GM21447 (cell line): ENCODE measurements at regions not wholly inside any gene's neighbourhood (a gene's known extent, or its start where the extent isn't known, plus 50 kb on each side); places are given as distances from the start of the nearest gene placed in this dataset.
"Not testable (repeated sequence)": the region's sequence is repeated elsewhere in the genome, so short reads cannot be mapped to it uniquely, and the experiment has no call there.

ENCODE experiments used
- ATAC-seq: cut with Tn5 transposase; IDR thresholded peaks from one replicate; pipeline ENCODE4 v1.9.1; 2021; ENCODE audit not compliant: unreplicated experiment

DNA sequence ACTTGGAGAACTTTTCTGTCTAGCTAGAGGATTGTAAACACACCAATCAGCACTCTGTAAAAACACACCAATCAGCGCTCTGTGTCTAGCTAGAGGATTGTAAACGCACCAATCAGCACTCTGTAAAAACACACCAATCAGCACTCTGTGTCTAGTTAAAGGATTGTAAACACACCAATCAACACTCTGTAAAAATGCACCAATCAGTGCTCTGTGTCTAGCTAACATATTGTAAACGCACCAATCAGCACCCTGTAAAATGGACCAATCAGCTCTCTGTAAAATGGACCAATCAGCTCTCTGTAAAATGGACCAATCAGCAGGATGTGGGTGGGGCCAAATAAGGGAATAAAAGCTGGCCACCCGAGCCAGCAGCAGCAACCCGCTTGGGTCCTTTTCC is 91.1 kb upstream of the KRAS start:
- not testable (repeated sequence) for ATAC-seq

DNA sequence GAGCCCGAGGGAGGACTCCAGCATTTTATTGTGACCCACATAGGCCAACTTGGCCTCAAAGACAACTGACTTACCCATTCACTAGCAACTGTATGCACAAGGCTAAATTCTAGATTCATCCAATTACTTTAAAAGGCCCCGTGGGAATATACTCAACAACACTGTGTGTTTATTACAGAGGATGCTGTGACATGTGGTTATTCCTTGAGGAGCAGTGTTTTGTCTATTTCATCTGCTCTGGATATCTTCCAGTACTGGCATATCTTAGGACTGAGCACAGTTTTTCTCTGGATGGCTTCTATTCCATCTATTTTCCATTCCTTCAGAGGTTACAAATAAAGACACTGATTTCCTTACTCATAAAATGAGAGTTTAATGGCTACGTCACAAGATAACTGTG is 87.2 kb upstream of the KRAS start:
- no peak for ATAC-seq

DNA sequence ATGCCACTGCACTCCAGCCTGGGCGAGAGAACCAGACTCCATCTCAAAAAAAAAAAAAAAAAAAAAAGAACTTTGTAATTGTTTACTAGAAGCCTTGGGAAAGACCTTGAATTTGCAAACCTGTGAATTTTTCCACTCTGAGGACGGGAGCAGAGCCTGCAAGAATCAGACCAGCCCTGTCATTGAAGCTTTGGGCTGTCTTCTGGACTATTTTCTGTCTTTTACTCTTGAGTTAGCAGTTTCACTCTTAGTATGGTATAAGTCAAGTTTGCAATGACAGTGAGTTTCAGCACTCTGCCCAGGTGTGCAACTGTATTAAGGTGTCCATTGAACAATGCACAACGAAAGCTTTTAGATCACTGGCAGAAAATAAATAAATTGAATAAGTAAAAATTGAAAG is 81.4 kb upstream of the KRAS start:
- ATAC-seq, result peak; percentile 78

DNA sequence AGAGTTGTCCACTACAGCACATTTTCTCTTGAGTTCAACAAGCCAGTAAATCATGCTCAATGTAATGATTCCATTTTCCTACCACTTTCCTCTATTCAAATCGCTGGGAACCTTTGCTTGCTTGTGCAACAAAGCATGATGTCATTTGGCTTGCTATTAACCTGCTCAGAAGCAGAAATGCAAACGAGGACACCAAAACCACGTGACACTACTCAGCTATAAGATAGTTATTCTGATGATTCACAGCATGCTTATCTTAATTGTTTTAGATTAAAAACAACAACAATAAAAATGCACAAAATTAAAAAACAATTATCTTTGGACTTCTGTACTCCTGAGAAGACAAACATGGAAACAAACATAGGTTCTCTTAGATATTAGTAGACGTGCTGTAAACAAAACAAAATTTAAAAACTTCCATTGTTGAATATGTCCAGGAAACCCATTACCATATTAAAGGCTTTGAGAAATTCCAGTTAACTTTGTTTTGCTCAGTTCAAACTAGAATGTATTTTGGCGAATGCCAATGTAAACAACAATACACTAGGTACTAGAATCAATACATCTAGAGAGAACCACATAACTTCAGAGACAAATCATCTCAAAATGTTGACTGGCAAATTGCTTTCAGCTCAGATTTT is 77.5 kb upstream of the KRAS start:
- ATAC-seq, result no peak

DNA sequence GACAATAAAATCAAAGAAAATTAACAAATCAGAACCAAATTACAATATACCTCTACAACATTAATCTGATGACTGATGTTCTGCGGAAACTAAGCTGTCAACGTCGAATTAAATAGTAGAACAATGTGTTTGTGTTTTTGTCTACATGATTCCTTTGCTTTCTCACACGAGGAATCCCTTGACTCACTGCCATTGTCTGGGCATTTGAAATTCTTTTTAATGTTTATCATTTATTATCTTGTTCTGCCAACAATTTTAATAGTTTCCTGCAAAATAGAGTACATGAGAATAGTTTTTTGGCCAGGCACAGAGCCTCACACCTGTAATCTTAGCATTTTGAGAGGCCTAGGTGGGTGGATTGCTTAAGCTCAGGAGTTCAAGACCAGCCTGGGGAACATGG is 76.6 kb upstream of the KRAS start:
- no peak for ATAC-seq

DNA sequence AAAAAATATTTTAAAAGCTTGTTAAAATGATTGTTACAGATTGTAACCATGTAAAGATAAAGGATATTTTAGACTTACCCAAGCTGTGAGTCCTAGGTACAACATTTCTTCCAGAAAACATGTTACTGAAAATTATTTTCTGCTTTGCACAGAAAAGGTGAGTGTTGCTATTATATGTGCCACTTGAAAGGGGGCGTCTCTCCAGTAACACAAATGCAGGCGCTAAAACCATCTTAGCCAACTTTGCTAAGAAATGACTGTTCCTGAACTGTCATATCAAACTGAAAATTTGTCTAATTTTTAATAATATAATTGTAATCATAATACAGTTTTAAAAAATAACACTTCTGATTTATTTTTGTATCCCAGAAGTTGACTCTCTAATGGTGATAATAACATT is 75.6 kb upstream of the KRAS start:
- no peak for ATAC-seq

DNA sequence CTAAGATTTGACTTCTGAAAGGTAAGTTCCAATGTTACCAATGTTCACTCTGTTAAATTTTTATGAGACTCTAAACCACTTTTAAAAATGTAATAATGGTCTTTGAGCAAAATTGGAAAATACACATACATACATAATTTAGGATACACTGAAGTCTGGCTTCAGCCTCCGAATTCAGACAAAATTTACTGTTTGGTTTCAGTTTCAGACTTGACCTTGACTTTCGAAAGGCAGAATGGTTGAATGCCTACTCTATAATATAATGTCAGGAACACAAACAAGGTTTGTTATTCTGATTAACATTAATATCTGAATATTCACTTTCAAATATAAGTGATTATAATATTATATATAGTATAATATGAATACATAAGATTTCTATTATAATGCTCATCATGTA is 74.1 kb upstream of the KRAS start:
- ATAC-seq, result no peak

DNA sequence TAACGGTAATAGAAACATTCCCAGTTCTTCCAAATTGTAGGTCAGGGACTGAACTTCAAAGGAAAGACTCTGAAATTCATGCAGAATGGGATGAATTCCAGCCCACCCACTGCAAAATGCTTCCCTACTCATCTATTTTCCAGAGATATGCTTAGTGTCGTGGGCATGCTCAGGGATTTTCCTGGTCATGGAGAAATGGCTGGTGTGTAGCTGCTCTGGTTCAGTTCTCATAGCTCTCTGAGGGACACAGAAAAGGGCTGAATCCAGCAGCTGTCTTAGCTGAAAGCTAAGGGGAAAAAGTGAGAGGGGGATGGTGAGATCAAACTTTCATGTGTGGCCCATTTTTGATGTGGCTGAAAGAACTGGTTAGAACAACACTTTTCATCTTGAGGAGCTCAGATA is 72.9 kb upstream of the KRAS start:
- ATAC-seq, result no peak

DNA sequence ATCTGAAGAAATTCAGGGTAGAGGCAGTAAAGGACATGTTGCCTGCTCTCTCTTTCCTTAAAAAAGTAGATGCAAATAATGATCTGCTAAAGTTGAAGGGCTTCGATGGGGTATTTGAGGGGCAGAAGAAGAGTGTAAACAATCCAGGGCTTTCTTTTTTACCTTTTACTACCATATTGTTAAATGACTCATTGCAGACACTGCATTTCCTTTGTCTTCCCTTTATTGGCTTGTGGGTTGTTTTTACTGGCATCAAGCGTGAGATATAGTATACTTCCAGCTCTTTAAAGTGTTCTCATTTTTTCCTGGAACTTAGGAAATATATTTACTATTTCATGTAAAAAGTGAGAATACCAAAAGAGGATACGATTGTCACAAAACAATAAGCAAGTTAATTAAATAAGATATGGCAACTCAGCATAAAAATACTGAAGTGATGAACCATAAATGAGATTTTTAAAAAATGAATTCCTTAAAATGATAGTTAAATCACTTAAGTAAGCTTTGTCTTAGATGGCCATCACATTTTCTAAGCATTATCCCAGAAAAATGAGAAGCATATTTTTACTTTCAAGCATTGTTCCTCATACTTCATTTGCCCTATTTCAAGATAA is 72.3 kb upstream of the KRAS start:
- ATAC-seq, result no peak

DNA sequence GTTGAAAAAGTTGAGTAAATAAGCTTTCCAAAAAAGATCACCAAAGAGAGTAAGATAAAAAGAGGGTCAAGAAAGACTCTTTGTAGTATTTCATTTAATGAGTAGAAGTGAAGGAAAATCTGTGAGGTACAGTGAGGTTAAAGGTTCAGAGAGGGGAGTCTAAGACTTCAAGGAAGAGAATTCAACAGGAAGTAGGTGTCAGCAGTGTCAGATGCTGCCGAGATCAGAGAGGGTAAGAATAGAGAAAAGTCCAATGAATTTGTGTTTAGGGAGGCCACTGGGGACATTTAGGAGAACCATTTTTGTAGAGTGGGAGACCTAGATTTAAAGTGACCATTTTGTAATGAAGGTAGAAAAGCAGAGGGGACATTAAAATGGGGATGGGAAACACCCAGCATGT is 71.6 kb upstream of the KRAS start:
- no peak for ATAC-seq

DNA sequence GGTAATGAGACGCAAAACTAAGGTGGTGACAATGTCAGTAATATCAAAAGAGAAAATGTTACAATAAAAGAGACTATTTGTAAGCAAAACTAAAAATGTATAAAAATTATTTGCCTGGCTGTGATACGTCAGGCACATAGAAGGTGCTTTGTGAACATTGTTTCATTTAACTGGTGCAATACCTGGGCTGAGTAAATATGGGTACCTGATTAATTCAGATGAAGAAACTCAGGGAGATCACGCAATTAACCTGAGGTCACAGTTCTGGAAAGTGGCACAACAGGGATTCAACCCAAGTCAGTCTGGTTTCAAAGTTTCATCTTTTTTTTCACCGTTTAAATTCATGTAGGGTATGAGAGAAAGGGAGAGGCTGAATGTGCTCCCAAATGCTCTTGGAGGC is 71.0 kb upstream of the KRAS start:
- ATAC-seq, result no peak

DNA sequence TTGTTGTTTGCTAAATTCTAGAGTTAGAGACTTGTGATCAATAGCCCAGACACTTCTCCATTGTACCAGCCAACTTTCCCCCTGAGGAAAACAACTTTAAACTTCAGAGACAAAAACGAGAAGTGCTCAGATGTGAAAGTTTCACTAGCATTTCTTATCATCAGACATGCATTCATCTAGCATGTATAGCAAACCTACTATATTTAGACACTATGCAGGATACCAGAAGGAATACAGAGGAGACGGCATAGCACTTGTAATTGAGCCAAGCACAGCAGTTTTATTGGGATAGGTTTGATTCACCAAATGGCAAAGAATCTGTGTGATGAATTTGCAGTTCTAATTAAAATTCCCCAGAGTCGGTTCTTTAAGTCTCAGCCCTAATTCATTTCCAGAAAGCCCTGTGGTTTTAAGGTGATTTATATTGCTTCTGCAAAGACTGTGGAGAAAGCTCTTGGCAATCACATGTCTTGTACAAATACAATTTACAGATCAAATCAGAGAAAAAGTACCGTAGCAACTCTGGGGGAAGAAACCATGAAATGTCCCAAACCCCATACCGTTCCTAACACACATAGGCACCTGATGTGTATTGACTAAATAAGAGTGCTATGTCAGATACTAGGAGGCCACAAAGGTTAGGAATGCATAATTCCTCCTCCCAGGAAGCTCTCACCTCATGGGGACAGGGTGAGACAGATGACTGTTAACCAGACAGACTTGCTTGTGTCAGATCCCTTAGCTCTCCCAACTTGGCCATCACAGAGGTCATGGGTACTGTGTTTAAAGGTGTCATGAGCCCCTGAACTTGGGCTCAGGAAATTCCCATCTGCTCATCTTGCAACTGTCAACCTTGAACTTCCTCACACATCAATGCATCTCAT is 69.6 kb upstream of the KRAS start:
- peak; percentile 70 for ATAC-seq

DNA sequence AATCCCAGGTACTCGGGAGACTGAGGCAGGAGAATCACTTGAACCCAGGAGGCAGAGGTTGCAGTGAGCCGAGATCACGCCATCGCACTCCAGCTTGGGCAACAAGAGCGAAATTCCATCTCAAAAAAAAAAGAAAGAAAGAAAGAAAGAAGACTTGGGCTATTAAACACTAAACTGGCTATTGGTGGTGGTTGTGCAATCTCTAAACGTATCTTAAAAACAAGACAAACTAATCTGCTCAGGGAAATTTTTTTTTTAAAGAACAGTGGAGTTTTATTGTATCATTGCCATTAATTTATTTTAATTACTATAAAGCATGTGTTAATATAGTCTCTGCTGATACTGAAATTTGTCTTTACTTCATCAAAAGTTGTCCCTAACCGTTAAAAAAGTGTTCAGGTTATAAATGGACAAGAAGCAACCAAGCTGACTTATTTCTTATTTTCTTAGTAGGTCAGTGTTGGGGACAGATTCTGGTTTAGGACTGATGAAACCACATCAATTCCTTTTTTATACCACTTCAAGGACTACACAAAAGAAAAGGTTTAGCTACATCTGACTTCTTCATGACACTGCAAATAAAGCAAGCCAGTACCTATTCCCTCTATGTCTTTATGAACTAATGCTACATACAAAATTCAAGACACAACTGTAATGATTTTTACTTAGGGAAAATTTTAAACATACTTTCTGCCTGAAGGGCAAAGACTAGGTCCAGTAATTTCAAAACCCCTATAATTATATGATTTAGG is 68.7 kb upstream of the KRAS start:
- peak; percentile 5 for ATAC-seq

DNA sequence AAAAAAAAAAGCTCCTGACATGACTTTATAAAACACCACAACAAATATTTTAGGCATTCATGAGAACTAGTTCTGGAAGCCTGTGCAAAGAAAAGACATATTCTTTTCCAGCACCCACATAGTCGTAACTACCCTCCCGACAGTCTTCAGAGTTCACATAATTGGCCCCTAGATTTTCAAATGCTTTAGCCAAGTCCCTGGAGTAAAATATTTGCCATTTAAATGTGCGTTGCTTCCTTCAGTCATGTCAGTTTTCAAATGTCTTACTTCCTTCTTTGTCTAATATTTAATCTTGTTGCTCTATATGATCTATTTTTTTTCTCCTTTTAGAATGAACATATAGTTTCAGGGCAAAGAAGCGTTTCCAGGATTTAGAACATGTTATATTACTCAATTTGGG is 66.8 kb upstream of the KRAS start:
- no peak for ATAC-seq

DNA sequence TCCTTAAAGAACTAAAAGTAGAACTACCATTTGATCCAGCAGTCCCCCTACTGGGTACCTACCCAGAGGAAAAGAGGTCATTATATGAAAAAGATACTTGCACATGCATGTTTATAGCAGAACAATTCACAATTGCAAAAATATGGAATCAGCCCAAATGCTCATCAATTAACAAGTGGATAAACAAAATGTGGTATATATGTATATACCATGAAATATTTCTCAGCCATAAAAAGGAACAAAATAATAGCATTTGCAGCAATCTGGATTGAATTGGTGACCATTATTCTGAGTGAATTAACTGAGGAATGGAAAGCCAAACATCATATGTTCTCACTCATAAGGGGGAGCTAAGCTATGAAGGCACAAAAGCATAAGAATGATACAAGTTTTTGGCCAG is 64.7 kb upstream of the KRAS start:
- no peak for ATAC-seq

DNA sequence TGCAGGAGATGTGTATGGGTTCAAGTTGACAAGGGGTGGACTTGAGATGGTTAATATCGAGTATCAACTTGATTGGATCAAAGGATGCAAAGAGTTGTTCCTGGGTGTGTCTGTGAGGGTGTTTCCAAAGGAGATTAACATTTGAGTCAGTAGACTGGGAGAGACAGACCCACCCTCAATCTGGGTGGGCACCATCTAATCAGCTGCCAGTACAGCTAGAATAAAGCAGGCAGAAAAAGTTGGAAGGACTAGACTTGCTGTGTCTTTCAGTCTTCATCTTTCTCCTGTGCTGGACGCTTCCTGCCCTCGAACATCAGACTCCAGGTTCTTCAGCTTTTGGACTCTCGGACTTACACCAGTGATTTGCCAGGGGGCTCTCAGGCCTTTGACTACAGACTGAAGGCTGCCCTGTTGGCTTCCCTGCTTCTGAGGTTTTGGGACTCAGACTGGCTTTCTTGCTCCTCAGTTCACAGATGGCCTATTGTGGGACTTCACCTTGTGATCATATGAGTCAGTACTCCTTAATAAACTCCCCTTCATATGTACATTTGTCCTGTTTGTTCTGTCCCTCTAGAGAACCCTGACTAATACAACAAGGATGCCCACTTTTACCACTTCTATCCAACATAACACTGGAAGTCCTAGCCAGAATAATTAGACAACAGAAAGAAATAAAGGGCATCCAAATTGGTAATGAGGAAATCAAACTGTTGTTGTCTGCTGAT is 62.7 kb upstream of the KRAS start:
- ATAC-seq, result not testable (repeated sequence)

DNA sequence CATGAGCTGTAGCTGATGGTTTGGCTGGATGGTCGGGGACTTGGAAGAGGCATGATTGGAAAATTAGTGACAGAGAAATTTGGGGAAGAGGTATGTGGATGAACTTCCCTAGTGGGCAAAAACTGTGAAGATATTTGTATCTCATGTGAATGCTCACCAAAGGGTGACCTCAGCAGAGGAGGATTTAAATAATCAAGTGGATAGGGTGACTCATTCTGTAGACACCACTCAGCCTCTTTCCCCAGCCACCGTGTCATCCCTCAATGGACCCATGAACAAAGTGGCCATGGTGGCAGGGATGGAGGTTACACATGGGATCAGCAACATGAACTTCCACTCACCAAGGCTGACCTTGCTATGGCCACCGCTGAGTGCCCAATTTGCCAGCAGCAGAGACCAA is 60.8 kb upstream of the KRAS start:
- no peak for ATAC-seq

DNA sequence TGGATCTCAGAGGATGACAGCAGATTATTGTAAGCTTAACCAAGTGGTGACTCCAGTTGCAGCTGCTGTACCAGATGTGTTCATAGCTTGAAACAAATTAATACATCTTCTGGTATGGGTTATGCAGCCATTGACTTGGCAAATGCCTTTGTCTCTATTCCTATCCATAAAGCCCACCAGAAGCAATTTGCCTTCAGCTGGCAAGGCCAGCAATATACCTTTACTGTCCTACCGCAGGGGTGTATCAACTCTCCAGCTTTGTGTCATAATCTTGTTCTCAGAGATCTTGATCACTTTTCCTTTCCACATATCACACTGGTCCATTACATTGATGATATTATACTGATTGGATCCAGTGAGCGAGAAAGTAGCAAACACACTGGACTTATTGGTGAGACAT is 59.3 kb upstream of the KRAS start:
- not testable (repeated sequence) for ATAC-seq

DNA sequence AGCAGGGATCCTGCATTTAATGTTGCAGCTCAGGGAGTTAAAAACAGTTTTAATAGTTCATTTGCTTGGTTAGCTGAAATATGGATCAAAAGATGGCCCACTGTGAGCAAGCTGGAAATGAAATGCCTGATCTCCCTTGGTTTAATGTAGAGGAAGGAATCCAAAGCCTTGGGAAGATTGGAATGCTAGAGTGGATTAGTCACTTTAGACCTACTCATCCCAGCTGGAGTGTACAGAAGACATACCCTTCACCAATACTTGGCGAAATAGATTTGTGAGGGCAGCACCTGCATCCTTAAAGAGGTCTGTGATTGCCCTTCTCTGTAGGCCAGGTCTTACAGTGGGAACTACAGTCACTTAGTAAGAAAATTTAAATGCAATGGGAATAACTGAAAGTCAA is 58.0 kb upstream of the KRAS start:
- ATAC-seq, result no peak

DNA sequence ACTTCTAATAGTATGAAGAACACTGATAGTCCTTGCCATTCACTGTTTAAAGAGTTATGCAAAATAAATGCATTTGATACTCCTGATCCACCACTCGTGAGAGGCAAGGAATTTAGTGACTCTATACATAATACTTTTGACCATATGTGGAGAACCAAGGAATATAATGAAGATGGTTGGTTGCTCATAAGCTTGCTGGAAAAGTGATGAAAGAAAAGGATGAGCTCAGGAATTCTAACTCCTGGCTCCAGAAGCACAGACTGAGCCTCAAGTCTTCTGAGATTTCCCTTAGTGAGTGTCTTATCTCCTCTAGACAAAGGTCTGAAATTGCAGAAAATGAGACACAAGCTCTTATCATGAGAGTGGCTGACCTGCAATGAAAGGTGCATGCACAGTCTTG is 57.1 kb upstream of the KRAS start:
- no peak for ATAC-seq

DNA sequence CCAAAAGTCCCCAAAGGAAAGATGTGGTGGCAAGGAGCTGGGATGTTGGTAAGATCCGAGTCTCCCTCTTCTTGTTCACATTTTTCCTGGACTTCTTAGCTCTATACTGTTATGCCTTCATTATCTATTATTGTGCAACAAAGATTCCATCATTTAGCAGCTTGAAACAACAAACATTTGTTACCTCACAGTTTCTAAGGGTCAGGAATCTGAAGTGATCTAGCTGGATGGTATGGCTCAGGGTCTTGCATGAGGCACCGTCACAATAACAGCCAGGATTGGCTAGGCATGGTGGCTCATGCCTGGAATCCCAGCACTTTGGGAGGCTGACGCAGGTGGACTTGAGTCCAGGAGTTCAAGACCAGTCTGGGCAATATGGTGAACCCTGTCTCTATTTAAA is 51.1 kb upstream of the KRAS start:
- no peak for ATAC-seq
